ENCODE measurements at regions not wholly inside any gene's neighbourhood (a gene's known extent, or its start where the extent isn't known, plus 50 kb on each side); places are given as distances from the start of the nearest gene placed in this dataset.
A peak's percentile ranks its signal among the peaks of the same experiment; 100 is the strongest.

GRCh38 chr13:99614465-99614885 lies 113.2 kb downstream of the TM9SF2 start (continued):
- TF ChIP-seq CTCF (CRISPR knock-in tag; IDR thresholded peaks at IDR 0.05) = peak; percentile 84
- TF ChIP-seq ZNF160 (CRISPR knock-in tag; IDR thresholded peaks at IDR 0.05) = 0 out of 2 replicates have a peak, but pooled peaks have one; percentile 39
- peak; percentile 56; the same call in 1 of the 2 replicates for TF ChIP-seq ZNF770 (CRISPR knock-in tag; IDR thresholded peaks at IDR 0.05)
- no peak for TF ChIP-seq ZBTB3 (CRISPR knock-in tag; IDR thresholded peaks at IDR 0.05; ENCODE audit: borderline replicate concordance, low read depth)
- peak; percentile 66 for TF ChIP-seq ZMYM4 (CRISPR knock-in tag; IDR thresholded peaks at IDR 0.05)
- 0 out of 2 replicates have a peak, but pooled peaks have one; percentile 33 for TF ChIP-seq ZNF430 (CRISPR knock-in tag; IDR thresholded peaks at IDR 0.05)
- no peak for TF ChIP-seq ZNF350 (CRISPR knock-in tag; IDR thresholded peaks at IDR 0.05; ENCODE audit: borderline replicate concordance, low read depth)
- no peak for TF ChIP-seq MAF1 (CRISPR knock-in tag; IDR thresholded peaks at IDR 0.05; ENCODE audit: borderline replicate concordance)
- TF ChIP-seq TIGD3 (CRISPR knock-in tag; IDR thresholded peaks at IDR 0.05; ENCODE audit: borderline replicate concordance) = no peak
- TF ChIP-seq NONO (IDR thresholded peaks at IDR 0.05) = no peak
- no peak for TF ChIP-seq NONO (CRISPR knock-in tag; conservative IDR thresholded peaks at IDR 0.05)
- no peak for TF ChIP-seq SOX6 (IDR thresholded peaks at IDR 0.05)
- peak; percentile 30; the same call in 1 of the 2 replicates for TF ChIP-seq SOX6 (CRISPR knock-in tag; IDR thresholded peaks at IDR 0.05)
- TF ChIP-seq ZNF12 (CRISPR knock-in tag; IDR thresholded peaks at IDR 0.05) = 0 out of 2 replicates have a peak, but pooled peaks have one; percentile 32
- TF ChIP-seq LCORL (IDR thresholded peaks at IDR 0.05) = no peak
- TF ChIP-seq LCORL (CRISPR knock-in tag; IDR thresholded peaks at IDR 0.05) = 0 out of 2 replicates have a peak, but pooled peaks have one; percentile 58
- peak; percentile 79; the same call in 1 of the 2 replicates for TF ChIP-seq TFAP4 (IDR thresholded peaks at IDR 0.05; ENCODE audit: borderline replicate concordance, low read depth)
- 0 out of 2 replicates have a peak, but pooled peaks have one; percentile 41 for TF ChIP-seq HOXA5 (CRISPR knock-in tag; IDR thresholded peaks at IDR 0.05)
- no peak for TF ChIP-seq KDM3A (CRISPR knock-in tag; IDR thresholded peaks at IDR 0.05; ENCODE audit: low read depth)
- TF ChIP-seq ZBTB10 (CRISPR knock-in tag; IDR thresholded peaks at IDR 0.05; ENCODE audit: borderline replicate concordance) = no peak
- TF ChIP-seq MYC (CRISPR knock-in tag; IDR thresholded peaks at IDR 0.05; ENCODE audit: borderline replicate concordance) = peak; percentile 48; the same call in 1 of the 2 replicates
- peak; percentile 41; the same call in 1 of the 2 replicates for TF ChIP-seq ZNF788 (CRISPR knock-in tag; IDR thresholded peaks at IDR 0.05; ENCODE audit: borderline replicate concordance)
